T follicular helper cell (primary cell): ENCODE measurements at regions not wholly inside any gene's neighbourhood (a gene's known extent, or its start where the extent isn't known, plus 50 kb on each side); places are given as distances from the start of the nearest gene placed in this dataset.

Experiments
- DNase-seq: peaks from one replicate; pipeline ENCODE4 v3.0.0-alpha.2; 2020; ENCODE audit warnings: low read depth

DNA sequence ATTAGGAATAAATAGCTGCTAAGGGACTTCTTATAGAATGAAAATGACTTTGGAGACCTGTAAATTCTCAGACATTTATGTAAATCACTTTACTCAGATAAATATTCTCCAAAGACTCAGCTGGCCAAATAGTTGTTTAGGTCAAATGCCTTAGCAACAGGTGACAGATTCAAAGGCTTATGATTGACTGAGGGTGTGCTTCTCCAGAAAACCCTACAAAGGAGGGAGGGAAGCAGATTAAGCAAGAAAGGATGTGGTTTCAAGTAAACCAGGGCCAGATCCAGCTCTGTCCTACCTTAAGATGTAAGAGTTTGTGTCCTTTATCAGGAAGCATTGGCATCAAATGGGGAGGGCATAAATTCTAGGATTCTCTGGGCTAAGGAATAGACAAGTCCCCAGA lies 433.0 kb downstream of the TLE1 start:
- DNase-seq: no peak

DNA sequence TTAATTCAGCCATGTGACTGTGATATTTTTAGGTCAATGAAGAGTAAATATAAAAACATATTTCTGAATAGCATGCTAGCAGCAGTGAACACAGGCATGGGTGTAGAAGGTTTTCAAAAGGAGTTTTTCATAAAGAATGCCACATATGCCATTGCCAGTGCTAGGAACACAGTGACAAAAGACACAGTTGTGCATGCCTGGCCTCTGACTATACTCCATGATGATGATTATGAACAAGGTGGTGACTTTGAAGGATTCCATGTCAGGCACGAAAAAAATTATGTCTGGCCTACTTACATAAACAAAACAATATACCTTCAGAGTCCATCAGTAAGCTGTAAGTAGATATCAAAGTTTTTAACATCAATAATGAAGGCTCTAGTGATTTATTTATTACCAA lies 438.7 kb downstream of the TLE1 start:
- DNase-seq: no peak

- no peak for DNase-seq
Observed at GRCh38 chr9:81250041-81250440, 439.3 kb downstream of the TLE1 start.

DNA sequence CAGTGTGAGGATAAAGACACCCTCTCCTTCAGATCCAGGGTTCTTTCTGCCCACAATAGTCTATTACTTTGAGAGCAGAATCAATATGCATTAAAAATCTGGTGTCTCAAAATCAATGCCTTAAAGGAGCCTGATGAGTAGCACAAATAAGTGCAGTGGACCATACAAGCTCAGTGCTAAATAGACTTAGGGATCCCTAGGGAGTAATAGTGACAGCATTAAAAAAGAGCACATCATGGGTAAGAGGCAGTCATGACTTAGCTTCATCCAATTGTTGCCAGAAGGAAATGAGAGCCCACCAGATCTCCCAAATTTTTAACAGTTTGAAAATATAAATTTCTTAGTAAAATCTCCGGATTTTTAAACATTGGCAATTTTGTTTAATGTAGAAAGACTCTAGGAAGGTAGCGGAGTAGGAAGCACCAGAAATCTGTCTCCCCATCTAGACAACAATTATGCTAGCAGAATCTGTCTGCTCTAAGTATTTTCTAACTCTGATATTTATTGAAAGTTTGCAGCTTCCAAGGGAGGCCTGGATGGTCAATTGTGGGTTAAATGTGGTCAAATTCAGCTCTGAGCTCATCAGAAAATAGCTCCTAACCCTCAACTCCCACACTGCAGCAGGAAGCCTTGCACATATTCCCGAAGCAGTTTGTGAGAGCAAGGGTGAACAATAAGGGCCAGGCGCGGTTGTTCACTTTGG lies 443.9 kb downstream of the TLE1 start:
- no peak for DNase-seq

GRCh38 chr9:81244631-81245030 lies 444.7 kb downstream of the TLE1 start:
- DNase-seq: no peak

DNA sequence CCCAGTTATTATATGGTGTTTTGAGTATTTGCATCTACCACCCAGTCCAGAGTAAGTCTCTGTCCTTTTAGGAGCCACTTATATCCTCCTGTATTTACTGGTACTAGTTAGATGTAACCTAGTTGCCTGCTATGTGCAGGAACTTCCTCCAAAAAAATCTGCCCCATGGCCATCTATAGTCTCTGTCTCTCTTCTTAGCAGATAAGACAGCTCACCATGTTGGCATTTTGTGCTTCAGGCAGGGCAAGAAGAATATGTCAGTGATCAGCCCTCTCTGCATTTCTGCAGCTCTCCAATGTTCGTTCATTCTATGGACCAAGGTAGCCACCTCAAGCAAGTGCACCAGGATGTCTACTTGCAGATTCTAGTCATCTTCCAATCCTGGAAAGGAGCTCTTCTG lies 446.5 kb downstream of the TLE1 start:
- no peak for DNase-seq

DNA sequence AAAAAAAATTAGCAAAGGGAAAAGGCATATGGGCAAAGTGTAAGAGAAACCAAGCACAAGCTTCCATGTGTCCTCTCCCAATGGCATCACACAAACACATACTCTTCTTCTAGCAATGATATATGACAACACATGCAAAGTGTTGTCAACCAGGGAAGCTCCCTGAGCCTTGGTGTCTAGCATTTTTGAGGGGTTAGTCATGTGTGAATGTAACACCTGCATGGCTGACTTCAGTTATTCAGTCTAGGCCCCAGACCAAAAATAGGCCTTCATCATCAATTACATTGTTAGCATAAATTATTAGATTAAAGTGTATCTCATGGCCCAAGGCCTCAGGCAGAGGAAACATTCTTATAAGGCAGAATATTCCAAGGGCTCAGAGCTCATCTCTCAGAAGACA lies 450.0 kb downstream of the TLE1 start:
- DNase-seq: no peak

DNA sequence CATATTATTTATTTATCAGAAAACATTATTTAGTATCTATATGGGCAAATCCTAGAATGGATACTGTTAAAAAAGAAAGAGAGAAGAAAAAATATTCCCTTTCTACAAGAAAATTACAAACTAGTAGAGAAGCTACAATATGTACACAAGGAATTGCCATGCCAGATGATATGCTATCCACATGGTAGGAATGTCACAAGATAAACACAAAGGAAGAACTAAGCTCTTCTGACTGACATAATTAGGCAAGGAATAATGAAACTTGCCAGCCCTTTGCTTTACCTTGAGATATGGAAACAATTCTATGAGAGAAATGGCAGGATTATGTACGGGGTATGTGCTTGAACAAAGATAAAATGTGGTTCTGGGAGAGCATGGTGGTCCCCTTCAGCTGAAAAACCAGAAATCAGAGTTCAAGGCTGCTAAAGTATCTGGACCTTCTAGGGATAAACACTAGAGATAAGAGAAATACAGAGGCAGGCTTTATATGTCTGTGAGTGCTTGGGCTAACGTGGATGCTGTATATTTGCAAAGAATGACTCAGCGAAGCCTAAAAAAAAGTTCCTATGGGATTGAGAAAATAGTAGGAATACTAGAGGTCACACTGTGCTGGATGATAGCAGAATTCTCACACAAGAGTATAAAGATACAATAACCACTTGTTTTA lies 451.6 kb downstream of the TLE1 start:
- no peak for DNase-seq

GRCh38 chr9:81234924-81235610 lies 454.3 kb downstream of the TLE1 start:
- no peak for DNase-seq

- DNase-seq: no peak
Observed at GRCh38 chr9:81231011-81231410, 458.3 kb downstream of the TLE1 start.

- DNase-seq: no peak
Observed at GRCh38 chr9:81227507-81228245, 461.7 kb downstream of the TLE1 start.

GRCh38 chr9:81225596-81225995 lies 463.8 kb downstream of the TLE1 start:
- no peak for DNase-seq

GRCh38 chr9:81224166-81225081 lies 464.9 kb downstream of the TLE1 start:
- no peak for DNase-seq

GRCh38 chr9:81214975-81215374 lies 474.4 kb downstream of the TLE1 start:
- DNase-seq: no peak

DNA sequence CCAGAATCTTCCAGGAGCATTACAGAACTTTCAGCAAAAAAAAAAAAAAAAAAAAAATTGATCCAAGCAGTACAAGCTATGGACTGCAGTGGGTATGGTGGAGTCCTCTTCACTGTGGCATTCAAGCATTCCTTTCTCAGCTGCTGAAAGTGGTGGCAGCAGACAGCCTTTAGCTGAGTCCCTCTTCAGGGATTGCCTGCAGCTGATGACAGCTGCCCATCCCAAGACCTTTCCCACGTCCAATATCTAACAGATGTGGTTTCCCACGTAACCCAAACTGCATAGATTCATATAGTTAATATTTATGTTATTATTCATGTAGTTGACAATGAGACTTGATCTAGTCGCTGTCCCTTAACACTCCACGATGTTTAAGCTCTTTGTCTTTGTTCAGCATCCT lies 475.9 kb downstream of the TLE1 start:
- no peak for DNase-seq

- DNase-seq: no peak
Observed at GRCh38 chr9:81211741-81212140, 477.6 kb downstream of the TLE1 start.

DNA sequence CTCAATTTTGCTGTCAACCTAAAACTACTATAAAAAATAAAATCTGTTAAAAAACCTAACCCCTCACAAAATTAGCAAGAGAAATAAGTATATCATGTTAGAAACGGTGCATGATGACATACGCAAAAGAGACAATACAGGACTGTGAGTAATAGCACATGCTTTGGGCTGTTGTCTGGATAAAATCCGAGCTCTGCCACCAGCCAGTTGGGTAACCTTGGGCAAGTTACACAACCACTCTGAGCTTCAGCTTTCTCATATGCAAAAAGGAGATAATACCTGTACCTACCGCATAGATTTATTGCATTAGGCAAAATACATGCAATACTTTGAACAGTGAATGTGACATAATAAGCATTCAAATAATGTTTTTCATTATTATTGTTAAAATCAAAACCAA lies 481.7 kb downstream of the TLE1 start:
- DNase-seq: no peak

DNA sequence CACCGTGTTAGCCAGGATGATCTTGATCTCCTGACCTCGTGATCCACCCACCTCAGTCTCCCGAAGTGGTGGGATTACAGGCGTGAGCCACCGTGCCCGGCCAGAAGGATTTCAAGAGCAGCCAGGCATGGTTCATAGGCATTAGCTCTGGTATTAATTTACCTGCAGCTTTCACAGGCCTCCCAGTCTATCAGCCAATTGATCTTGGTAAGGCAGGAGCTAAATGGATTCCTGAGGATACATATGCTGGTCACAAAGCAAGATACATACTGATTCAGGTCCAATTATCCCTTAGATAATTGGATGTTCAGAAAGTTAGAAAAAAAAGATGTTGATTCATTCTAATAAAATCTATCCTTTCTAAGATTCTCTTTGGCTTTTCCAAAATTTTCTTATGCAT lies 487.1 kb downstream of the TLE1 start:
- no peak for DNase-seq

GRCh38 chr9:81195206-81195605 lies 494.1 kb downstream of the TLE1 start:
- DNase-seq: no peak

DNA sequence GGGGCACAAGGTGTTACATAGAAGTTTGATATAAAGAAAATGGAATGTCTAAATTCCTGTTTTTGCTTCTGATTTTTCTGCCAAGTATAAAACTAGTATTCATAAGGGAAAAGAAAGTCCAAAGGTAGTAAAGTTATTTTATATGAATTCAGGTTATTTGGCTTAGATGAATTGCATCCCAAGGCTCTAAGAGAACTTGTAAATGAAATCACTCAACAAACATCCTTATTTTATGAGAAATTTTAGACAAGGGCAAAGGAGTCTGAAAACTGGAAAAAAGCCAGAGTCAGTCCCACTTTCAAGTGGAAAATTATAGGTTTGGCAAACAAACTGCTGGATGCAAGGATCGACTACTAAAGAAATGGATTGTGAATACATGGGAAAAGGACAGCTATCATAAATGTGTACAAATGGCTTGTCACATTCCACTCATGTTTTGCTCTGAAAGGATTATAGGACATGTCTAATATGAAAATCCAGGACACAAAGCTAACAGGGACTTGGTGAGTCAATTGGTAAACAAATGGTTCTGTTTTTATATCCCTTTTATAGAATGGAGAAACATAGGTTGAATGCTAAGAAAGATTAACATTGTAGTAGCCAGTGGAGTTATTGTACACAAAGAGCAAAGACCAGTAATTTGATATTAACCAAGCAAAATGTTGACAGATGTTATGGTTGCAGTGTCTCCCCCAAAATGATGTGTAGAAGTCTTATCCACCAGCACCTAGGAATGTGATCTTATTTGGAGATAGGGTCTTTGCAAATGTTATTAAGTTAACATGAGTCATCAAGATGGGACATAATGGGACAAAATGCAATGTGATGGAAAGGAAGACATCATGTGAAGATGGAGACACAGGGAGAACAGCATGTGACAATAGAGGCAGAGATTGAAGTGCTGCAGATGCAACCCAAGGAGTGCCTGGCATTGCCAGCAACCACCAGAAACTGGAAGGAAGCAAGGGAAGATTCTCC lies 495.7 kb downstream of the TLE1 start:
- no peak for DNase-seq
